ENCODE measurements at regions not wholly inside any gene's neighbourhood (a gene's known extent, or its start where the extent isn't known, plus 50 kb on each side); places are given as distances from the start of the nearest gene placed in this dataset.

DNA sequence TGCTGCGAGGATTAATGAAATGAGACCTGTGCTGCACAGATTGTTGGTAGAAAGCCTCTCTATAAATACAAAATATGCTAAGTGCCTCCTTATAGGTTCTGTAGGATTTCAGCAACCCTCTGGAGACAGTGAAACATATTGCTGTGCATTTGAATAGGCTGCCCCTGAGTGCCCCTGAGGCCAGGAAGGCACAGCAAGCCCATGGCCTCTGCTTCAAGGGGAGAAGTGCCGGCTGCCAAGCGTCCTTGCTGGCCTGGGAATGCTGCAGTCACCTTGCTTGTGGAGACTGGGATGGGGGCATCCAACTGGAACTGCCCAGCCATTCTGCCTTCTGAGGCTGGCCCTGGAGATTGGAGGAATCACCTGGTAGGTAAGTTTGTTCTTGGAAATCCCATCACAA lies 397.2 kb upstream of the SMIM21 start:
- intact Hi-C loops (cut with DNase I), result no loop called here
- no peak for DNase-seq

DNA sequence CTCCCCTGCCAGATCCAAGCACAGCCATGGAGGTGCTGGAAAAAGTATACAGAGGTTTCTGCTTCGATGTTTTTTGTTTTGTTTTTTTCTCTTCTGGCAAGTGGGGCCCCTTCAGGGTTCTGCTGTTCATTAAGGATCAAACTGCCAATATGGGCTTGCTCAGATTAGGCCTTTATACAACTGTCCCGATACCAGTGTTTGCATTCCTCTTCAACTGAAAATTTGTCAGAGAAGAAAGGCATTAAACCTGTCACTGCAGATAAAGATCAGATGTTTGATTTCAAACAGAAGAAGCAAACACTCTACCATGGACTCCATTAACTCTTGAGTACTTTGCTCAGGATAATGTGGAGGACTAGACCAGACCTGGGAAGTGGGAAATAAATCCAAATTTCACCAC lies 396.0 kb upstream of the SMIM21 start:
- DNase-seq, result no peak
- intact Hi-C loops (cut with DNase I), result no loop called here

GRCh38 chr18:75818383-75818782 lies 390.9 kb upstream of the SMIM21 start:
- DNase-seq, result no peak
- intact Hi-C loops (cut with DNase I), result no loop called here

GRCh38 chr18:75815767-75816166 lies 388.3 kb upstream of the SMIM21 start:
- DNase-seq, result no peak
- intact Hi-C loops (cut with DNase I), result no loop called here

DNA sequence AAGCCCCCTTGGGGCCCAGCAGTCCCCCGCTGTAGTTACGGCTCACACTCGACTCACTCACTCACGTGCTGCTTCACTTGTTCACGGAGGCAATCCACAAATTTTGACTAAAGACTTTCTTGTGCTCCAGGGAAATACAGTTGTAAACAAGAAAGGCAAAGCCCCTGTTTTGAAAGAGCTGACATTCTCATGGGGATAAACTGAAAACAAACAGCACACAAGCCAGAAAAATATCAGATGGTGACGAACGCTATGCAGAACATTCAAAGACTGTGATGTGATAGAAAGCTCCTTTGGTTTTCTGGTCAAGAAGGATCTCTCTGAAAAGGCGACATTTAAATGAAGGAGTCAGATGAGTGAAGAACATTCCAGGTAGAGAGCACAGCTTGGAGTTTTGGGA lies 385.3 kb upstream of the SMIM21 start:
- intact Hi-C loops (cut with DNase I), result no loop called here
- no peak for DNase-seq

DNA sequence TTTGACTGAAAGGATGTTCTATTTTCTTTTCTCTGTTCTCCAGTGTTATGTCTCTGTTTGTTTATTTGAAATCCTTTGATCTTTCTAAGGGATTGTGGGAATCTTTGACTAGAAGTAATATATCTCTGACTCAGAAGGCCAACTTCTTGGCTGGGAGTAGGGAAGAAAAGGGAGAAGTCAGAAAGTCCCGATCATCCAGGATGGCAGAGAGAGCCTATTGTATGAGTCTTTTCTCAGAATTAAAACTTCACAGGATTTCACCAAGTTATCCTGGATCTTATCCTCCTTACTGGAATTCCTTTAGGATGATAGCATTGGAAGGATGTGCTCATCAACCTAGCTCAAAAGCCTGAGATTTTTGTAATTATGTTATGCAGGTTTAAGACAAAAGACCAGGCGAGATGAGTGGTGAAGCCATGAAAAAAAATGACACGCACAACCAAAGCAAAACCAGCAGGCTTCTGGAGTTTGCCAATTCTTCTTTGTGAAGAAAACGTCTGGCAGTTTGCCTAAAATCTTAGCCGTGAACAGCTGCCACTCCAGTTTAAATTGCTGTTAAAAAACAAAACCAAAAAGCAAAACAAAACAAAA lies 383.6 kb upstream of the SMIM21 start:
- no peak for DNase-seq

DNA sequence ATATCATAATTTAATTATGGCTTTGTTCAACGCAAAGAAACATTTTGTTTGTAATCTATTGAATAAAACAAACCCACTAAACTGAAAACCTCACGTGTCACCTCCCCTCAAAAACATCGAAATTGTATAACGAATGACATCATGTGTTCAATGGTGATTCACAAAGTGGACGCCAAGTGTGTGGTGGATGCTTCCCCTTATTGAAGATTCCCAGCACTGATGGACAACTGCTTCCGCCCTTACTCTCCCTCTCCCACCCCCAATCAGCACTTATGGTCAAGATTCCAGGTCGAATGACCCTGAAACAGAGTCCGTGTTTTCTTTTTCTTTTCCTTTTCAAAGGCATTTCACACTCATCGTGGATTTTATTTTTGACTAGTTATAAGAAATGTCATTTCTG lies 383.0 kb upstream of the SMIM21 start:
- no peak for DNase-seq
- intact Hi-C loops (cut with DNase I), result no loop called here

More for the DNA sequence above, 383.6 kb upstream of the SMIM21 start:
- intact Hi-C loops (cut with DNase I), result no loop called here

- intact Hi-C loops (cut with DNase I), result no loop called here
- DNase-seq, result no peak
These were observed 382.4 kb upstream of the SMIM21 start for GRCh38 chr18:75809926-75810255.

DNA sequence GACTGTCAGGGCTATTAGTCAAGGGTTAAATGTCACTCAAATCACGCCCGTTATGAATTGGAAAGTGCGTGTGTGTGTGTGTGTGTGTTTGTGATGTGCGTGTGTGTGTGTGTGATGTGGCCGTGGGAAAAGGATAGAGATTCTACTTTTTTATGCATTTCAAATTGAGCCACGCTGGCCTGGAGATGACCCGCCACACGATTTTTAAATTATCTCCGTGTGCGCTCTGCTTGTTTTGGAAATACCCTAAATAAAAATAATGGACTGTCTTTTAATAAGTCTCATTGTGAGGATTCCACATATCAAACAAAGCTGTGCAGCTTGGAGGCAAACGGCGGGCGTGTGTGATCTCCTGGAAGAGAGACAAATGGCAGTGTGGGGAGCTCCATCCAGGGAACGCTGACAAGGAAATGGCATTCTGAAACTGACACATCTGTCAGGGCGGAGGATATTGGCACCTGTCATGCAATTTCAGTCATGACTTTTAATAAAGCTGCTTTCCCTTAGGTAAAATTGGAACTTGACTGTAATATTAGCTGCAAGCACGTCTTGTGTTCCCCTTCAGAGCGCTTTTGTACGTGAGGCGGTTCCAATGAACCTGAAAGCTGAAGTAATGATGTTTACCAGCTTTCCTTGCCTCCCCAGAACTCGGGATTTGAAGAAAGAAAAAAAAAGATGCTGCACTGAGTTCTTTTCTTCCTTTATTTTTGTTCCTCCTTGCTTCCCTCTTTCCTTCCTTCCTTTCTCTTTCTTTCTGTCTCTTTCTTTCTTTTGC lies 381.8 kb upstream of the SMIM21 start:
- DNase-seq, result no peak
- intact Hi-C loops (cut with DNase I), result no loop called here

DNA sequence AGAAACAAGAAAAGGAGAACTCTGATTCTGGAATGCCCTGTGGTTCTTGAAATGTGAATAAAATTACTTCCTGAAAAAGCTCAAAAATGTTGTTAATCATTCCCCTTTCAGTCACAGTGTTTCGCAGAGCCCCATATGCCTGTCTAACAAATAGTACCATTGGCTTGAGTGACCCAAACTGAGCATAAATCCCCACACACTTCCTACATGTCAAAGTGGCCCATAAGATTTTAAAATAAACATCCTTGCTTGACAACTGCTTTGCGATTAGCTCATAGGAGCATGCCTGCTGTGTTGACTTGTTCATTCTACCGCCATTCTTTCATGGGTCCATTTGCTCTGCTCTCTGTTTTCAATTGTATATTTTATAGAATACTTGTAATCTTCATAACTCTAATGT lies 377.8 kb upstream of the SMIM21 start:
- intact Hi-C loops (cut with DNase I), result no loop called here
- DNase-seq, result no peak

DNA sequence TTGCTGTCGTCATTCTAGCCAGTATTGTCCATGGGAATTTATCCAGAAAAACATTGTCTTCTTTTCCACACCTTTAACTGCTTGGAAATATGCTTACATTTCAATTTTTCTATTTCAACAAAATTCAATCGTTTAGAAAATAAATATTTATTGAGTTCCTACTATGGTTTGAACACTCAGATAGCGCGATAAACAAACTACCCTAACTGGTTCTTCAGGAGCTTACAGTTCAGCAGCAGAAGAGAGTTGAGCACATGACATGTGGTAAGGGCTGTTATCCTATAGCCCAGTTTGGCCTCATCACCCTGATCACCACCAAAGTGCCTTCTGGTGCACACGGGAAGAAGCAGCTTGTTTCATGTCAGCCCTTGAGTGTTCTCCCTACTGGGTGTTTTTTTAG lies 375.2 kb upstream of the SMIM21 start:
- intact Hi-C loops (cut with DNase I), result no loop called here
- DNase-seq, result no peak

- peak in 1 of 10 donors; percentile 58 for DNase-seq
- intact Hi-C loops (cut with DNase I), result no loop called here
These were observed 373.7 kb upstream of the SMIM21 start for GRCh38 chr18:75801178-75801577.

DNA sequence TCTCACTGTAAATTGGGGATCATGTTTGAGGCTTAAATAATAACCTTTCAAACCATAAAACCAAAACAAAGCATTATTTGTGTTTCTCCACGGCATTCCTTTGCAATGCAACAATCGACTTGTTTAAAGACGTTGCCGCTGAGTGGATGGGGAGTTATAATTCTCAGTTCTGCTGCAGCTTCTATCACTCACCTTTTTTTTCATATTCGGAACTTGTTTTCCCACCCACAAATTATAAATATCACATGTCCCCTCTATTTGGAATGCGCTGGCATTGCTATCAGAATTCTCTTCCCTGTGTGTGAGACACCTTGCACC lies 372.8 kb upstream of the SMIM21 start:
- DNase-seq, result no peak
- intact Hi-C loops (cut with DNase I), result no loop called here

DNA sequence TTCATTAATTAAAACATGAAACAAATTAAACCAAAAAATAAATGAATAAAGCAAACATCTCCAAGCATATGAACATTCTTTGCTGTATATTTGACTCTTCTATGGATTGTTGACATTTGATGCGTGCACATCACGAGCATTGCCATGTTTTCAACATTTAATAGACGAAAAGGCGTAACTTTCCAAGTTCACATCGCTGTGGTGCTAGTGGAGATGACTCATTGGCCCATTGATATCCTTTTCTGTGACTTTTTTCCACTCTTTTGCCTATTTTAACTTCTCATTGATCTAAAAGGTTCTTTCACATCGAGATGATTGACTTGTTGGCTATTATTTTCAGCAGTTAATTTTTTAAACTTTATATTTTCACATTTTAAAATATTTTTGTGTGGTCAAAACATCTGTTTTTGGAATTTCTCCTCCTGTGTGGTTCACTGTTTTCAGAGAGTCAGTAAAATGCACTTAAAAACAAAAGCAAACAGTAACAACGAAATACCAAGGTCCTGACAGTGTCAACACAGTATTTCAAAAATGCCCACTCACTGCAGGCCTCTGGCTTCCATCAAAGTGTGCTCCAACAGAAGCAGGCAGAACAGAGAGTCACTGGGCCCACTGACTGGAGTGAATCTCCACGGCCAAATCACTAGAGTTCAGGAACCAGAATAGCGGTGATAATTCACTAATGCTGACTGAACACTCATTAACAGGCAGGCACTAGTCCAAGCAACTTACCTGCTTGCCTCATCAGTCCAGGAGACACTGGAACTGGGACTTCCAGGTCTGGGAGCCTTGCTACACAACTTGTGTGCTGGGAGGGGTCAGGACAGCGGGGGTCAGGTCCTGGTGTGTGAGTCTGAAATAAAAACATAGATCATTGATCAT lies 372.2 kb upstream of the SMIM21 start:
- DNase-seq, result peak in 1 of 10 donors; percentile 35
- intact Hi-C loops (cut with DNase I), result no loop called here

DNA sequence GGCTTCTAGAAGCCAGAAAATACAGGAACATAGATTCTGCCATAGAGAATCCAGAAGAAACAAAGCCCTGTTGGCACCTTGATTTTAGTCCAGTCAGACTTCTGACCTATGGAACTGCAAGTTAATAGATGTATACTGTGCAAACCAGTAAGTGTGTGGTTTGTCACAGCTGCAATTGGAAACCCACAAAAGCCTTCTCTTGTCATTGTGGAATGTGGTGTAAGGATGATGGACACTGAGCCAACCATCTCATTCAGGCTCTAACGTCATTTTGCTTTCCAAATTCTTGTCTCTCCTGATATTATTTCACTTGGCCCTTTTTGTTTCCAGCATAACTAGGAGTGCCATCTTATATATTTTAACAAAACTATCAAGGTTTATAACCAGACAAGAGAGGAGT lies 369.5 kb upstream of the SMIM21 start:
- no peak for DNase-seq
- intact Hi-C loops (cut with DNase I), result no loop called here

DNA sequence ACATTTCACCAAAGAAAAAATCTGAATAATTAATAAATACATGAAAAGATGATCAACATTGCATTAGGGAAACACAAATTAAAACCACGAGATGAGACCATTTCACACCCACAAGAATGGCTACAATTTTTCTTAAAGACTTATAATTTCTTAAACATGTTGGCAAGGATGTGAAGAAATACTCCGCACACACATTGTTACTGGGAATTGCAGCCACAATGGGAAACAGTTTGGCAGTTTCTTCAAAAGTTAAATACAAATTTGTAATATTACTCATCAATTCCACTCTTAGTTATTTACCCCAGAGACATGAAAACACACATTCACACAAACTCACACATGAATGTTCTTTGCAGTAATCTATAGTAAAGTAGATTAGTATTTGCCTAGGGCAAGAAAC lies 363.3 kb upstream of the SMIM21 start:
- intact Hi-C loops (cut with DNase I), result no loop called here
- no peak for DNase-seq

DNA sequence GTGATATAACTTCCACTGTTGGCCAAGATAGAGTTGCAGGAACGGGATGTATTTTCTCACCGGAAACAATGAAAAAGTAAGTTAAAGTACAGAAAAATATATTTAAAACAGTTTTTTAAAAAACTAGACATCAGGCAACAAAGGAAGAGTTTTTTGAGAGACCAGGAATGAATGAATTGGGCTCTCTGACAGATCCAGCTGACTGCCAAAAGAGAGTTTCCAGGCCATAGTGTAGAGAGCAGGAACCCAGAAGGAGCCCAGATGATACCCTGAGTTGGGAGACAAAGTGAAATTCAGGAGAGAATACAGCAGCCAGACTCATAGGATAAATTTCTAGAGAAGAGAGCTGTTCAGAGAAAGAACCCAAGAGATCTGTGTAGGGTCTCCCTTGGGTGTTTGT lies 362.6 kb upstream of the SMIM21 start:
- DNase-seq, result no peak

DNA sequence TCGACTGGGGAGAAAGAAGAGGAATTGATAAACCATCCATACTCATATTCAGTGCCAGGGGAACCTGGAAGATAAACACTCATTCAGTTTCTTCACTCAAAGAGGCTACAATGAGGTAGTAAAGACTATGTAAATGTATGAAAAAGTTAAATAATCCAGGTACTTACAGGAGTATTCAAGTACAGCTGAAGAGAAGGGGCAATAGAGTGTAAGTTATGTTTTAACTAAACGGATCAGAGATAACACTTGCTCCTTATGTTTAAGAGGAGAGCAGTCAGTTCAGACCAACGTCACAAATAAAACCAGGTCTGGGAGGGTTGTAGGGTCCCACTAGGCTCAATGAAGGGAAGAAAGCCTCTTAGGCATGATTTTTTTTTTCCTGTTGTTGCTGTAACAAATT lies 358.3 kb upstream of the SMIM21 start:
- intact Hi-C loops (cut with DNase I), result no loop called here
- no peak for DNase-seq

More for the DNA sequence above, 362.6 kb upstream of the SMIM21 start:
- intact Hi-C loops (cut with DNase I), result no loop called here

DNA sequence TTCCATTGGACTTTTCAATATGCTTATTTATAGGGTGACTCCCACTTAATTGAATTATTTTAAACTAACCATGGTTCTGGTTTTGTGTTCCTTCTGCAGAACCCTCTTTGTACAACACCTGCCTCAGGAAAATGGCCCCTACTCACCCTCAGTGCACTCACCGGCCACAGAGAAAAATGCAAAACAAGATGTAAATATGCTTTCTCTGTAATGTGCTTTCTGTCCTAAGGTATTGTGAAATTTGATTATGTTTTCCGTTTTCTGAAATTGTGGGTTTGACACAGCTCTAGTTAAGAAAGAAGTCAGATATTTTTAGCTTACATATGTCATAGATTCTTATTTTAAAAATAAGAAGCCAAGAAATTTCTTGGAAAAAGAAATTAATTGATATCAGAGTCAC lies 357.7 kb upstream of the SMIM21 start:
- DNase-seq, result no peak
- intact Hi-C loops (cut with DNase I), result no loop called here

DNA sequence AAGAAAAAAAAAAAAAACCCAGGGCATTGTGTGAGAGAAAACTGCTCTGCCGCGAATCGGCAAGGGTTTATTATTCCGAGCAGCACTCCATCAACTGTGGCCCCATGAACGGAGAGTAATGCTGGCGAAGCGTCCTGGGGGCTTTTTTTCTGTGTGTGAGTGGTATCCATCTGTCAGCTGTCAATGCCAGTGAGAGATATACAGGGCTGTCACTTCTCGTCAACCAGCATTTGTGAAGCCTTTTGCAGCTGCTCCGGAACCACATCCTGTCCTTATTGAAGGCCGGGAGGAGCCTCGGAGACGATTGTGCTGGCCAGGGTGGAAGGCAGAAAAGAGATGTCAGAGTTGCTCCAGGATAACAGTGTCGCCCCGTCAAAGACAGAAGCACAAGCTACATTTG lies 356.9 kb upstream of the SMIM21 start:
- intact Hi-C loops (cut with DNase I), result no loop called here
- DNase-seq, result peak in 2 of 10 donors; percentile 61 to 75

DNA sequence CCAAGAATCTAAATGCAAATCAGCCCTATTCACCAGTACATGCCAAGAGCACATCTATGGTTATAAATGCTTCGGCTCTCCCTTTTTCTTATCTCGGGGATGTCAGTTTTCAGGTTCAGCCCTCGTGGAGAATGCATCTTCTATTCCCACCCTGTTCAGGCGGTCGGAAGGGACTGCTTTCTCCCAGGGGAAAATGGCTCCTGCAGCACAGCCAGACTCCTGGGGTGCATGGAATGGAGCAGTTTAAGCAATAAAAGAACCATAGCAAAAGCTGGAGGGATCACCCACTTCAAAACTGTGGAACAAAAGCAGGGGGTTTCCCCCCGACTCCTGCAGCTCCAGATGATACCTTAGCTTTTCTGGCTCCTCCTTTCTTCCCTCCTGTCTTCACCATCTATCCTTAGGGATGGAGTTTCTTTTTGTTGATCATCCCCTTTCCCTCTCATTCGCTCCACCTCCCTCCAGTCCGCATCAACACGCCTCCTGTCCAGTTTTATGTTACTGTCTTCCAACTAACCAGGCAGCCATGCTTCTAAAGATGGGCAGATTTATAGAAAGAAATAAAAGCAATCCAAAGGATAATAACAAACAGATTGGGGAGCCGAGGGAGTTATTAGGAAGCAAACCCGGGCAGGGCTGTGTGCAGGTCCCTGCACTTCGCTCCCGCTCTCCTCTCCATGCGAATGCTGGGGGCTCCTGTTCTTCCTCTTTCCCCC lies 356.2 kb upstream of the SMIM21 start:
- intact Hi-C loops (cut with DNase I), result no loop called here
- DNase-seq, result no peak
